ENCODE measurements at regions not wholly inside any gene's neighbourhood (a gene's known extent, or its start where the extent isn't known, plus 50 kb on each side); places are given as distances from the start of the nearest gene placed in this dataset.

DNA sequence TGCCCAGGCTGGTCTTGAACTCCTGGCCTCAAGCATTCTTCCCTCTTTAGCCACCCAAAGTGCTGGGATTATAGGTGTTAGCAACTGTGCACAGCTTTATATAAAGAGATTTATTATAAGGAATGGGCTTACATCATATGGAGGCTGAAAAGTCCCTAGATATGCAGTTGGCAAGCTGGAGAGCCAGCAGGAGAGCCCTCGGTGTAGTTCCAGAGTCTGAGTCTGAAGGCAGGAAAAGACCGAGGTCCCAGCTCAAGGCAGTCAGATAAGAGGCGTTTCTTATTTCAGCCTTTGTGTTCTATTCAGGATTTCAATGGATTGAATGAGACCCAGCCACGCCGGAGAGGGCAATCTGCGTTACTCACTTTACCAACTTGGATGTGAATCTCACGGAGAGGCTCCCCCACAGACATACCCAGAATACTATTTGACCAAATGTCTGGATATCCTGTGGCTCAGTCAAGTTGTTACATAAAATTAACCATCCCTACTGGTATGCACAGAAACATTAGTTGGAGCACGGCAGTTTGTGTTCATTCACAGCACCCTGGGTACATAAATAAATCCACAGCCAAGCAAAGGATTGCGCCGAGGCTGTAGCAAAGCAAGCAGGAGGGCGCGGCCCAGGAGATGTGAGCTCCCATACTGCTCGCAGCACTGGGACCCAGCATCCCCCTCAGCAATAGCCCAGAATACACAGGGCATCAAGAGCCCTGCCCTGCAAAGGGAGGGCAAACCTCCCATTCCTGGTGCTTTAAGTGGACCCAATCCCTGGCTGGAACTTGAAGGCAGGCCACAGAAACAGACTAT, 158.4 kb upstream of the ZNF32 start:
- no peak for TF ChIP-seq ARNTL (CRISPR knock-in tag; IDR thresholded peaks at IDR 0.05; ENCODE audit: borderline replicate concordance, low read depth)
- no peak for TF ChIP-seq ZNF8 (CRISPR knock-in tag; IDR thresholded peaks at IDR 0.05)
- TF ChIP-seq CREB5 (CRISPR knock-in tag; IDR thresholded peaks at IDR 0.05; ENCODE audit: low read depth): no peak
- no peak for TF ChIP-seq PATZ1 (CRISPR knock-in tag; IDR thresholded peaks at IDR 0.05; ENCODE audit: borderline replicate concordance)
- no peak for TF ChIP-seq ZFP30 (CRISPR knock-in tag; IDR thresholded peaks at IDR 0.05)
- no peak for TF ChIP-seq ZFP3 (CRISPR knock-in tag; IDR thresholded peaks at IDR 0.05)
- no peak for TF ChIP-seq RARB (CRISPR knock-in tag; IDR thresholded peaks at IDR 0.05)
- no peak for TF ChIP-seq OSR1 (CRISPR knock-in tag; IDR thresholded peaks at IDR 0.05)

All from SK-N-SH treated with all-trans-retinoic acid at 6 μM for 48 hours (cell line).